ENCODE measurements at regions not wholly inside any gene's neighbourhood (a gene's known extent, or its start where the extent isn't known, plus 50 kb on each side); places are given as distances from the start of the nearest gene placed in this dataset.

DNA sequence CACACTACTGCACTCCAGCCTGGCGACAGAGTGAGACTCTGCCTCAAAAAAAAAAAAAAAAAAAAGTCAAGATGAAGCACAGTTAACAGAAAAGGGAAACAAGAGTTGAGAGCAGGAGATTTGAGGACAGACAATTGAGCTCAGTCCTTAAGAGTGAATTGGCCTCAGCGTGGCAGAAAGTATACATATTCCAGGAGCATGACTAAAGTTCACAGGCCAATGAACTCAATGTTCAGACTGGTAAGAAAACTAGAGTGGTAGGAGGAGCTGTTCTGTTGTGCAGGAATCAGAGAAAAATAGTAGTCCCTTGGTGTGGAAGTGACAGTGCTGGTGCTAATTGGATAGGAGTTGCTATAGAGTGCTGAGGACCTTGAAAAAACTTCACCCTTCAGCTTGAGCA is 60.0 kb downstream of the NRN1 start:
- DNase-seq (ENCODE audit: low spot score): no peak

DNA sequence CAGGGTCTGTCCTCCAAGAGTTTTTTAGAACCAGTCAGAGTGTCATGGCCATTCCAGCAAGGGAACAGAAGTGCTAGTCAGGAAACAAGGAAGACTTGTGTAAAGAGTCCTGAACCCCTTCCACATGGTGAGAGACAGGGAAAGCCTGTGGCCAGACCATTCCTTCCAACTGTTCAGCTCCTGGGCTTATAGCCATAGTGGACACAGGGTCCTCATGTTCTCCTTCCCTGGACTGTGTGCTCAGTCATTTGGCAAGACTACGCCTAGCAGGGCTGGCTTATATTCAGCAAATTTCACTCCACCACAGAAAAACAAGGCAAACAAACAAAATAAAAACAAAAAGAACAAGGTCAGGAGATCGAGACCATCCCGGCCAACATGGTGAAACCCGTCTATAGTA is 60.5 kb downstream of the NRN1 start:
- no peak for DNase-seq (ENCODE audit: low spot score)

DNA sequence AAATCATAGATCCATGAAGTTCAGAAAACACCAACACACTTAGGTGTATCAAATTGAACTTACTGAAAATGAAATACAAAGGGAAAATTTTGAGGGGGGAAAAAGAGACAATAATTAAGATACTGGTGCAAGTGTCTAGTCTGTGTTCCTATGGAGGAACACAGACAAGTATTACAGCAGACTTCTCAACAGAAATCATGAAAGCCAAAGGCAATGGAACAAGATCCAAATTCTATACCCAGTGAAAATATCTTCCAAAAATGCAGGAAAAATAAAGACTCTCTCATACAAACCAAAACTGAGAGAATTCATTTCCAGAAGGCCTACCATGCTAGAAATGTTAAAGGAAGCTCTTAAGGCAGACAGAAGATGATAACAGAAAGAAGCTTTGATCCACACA is 63.1 kb downstream of the NRN1 start:
- no peak for DNase-seq (ENCODE audit: low spot score)

DNA sequence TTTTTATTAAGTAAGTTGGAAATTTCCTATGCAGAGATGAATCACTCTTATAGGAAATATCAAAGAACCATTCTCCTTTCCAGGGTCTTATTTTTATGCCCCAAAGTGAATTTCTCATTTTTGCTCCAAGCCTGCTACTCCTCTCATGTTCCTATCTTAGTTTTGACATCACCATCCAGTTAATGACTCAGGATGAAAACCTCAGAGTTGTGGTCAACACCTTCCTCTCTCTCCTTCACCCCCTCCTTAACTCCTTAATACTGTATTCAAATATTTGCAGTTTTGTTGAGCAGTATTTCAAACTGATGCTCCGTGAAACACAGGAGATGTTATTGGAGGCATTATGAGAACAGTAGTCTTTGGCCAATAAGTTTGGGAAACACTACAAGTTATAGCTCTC is 64.1 kb downstream of the NRN1 start:
- DNase-seq (ENCODE audit: low spot score): no peak

DNA sequence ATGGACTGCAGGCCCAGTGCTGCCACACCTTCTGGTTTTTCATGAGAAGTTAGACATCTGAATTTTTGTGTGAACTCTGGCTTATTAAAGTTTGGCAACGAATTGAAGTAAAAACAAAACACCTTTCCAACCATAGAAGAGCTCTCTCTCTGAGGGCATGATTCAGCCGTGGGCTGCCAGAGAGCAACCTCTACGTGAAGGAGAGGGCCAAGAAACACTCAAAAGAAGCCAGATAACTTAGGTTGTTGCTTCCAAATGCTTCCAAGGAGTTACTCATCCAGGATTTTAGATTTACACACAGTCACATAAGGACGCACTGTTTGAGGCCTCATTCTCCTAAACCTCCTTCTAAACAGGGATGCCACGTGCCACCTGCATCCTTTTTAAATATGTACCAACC is 65.5 kb downstream of the NRN1 start:
- no peak for DNase-seq (ENCODE audit: low spot score)

DNA sequence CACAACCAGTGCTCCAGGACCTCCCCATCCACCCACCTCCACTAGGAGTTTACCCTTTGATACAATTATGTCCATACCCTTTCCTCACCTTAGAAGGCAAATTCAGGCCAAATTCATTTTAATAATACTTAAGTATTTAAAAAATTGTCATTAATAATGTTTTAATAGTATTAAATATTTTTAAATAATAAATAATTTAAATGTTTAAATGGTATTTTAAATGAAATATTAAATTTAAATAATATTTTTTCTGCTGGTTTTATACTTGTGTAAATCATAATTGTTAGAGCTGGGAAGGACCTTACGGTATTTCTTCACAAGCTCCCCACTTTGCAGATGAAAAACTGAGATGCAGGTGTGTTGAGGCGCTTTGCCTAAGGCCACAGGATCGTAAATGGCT is 67.8 kb downstream of the NRN1 start:
- no peak for DNase-seq (ENCODE audit: low spot score)

DNA sequence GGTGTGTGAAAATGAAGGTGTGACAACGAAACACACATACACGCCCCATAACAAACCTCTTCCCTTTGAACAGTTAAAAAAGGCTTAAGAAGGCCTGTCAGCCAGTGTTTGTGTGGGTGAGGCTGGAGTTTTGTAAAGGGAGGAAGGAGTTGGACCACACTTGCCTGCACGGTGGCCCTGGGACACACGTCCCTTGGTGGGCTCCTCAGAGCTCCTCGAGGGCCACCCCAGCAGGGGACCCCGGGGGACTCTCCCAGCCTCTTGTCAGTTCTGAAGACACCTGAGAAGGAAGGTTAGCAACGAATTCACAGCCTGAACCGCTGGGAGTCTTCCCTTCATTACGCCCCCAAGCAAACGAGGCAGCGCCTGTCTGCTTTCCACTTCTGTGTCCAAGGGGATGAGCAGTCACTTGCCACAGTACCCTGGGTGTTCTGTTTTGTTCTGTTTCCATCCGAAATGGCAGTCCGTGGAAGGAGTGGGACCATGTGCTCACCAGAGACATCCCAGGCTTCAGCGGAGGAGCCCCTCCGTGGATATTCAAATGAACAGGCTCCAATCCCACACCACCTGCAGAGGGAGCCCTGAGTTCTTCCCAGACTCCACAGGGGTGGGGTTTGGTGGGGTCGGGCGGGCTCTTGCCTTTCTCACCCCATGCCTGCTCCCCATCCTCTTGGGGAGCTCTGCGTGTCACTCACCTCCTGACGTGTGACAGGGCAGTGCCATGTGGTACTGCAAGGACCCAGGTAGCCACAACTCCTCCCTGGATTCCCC is 68.6 kb downstream of the NRN1 start:
- DNase-seq (ENCODE audit: low spot score): no peak

DNA sequence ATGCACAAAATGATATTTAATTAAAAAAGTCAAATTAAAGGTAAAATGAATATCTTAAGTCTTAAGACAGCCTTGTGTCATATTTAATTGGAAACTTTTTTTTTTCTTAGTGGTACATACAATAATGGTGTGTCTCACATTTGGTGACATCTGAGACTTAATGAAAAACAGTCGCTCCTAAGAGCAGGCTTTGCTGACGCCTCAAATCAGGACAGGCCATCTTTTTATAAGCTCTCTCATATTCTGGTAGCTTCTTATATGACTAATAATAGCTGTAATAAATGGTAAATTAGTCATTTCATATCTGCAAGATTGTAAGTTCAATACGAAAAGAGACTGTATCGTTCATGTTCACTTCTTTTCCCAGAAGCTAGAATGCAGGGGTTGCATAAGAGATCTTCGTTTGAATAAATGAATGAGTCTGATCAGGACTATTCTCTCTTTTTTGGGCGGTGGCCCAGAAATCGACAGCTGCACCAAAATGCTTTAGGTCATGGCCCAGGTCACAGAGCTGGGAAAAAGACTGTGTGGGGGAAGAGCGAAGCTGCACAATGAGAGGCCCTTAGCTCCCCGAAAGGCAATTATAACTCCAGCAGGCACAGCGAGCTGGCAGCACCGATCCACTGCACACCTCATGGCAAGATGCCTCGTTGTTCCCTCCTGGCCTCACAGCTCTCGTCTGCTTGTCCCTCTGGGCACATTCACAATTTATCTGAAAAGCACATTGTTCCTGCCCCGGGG is 69.4 kb downstream of the NRN1 start:
- DNase-seq (ENCODE audit: low spot score): no peak

DNA sequence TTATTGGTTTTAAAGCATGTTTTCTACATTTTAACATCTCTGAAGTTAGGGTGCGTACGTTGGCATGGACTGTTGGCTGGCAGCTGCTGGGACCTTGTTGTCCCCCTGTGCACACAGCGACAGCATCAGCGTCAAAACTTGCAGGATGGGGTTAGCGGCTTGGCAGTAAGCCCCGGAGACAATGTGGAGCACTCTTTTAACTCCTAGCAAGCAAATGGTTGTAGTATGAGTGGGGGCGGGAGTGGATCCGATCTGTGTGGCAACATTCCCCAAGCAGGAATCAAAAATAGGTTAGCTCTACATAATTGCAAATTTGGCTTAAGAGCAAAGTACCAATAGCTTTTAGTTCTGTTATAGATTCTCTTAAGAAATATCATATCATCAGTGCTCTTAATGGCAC is 70.1 kb downstream of the NRN1 start:
- no peak for DNase-seq (ENCODE audit: low spot score)

DNA sequence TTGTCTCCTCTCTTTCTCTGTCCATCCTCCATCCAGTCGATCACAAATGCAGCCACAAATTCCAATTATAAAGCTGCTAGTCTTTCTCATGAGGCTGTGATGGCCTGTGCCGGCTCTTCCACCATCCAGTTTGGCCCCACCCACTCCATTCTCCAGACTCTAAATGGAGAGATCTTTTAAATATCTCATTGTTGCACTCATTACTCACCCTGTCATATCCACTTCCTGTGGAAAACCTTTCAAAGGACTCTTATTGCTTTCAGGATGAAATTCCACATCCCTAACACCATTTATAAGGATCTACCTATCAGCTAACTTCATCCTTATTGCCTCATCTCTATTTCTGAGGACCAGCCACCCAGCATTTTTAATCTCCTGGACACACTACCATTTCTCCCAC is 70.6 kb downstream of the NRN1 start:
- DNase-seq (ENCODE audit: low spot score): no peak

DNA sequence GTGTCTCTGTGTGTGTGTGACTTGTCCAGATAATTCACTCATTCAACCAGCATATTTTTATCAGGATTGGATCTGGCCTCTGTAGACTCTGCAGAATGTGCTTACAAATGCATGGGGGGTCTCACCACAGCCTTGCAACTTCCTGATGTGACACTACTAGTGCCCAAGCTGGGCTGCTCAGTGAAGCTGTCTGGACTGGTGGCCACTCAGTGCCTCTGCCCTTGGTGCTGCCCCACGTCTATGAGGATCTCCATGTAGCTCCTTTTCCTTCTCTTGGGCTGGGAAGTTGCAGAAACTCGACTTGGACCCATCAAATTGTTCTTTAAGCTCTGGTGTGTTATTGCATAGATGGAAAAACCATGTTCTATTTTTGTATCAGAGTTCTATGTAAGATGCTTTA is 75.8 kb downstream of the NRN1 start:
- no peak for DNase-seq (ENCODE audit: low spot score)

DNA sequence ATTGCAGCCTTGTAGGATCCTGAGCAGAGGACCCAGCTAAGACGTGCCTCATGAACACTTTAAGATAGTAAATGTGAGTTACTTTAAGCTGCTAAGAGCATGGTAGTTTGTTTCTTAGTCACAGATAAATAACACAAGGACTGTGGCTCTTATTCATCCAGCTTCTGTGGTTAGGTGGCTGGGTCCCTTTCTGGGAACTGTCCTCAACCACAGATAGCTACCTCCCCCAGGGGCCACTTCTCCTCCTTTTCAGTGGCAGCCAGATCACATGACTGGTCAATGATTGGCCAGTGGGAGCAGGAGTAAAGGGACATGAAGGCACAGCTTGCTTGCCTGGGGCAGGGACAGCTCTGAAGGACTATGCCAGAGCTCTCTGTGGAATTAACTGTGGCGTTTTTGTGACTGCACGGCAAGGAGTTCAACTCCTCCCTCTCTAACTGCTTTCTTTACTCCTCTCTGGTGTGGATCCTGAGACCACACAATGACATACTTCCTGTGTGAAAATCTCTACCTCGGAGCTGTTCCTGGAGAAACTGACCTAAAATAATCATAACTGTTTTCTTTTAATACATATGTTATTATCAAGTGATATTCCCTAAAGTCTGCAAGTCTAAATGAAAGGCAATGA is 76.5 kb downstream of the NRN1 start:
- DNase-seq (ENCODE audit: low spot score): no peak

DNA sequence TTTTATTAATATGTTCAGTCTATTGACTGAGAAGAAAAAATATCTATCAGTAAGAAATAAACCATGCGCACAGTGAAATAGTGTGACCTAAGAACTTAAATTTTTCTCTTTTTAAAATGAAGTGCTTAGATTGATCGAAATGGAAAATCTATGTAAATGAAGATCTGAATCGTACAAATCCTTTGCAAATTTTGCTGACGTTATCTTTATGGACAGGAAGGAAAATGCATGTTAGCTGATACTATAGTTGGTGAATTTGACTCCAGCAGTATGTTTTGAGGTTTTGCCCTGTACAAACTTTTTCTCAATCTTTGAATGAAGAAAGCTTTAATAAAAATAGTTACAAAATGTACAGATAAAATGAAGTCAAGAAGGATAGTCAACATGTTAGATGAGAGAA is 82.9 kb downstream of the NRN1 start:
- no peak for DNase-seq (ENCODE audit: low spot score)

DNA sequence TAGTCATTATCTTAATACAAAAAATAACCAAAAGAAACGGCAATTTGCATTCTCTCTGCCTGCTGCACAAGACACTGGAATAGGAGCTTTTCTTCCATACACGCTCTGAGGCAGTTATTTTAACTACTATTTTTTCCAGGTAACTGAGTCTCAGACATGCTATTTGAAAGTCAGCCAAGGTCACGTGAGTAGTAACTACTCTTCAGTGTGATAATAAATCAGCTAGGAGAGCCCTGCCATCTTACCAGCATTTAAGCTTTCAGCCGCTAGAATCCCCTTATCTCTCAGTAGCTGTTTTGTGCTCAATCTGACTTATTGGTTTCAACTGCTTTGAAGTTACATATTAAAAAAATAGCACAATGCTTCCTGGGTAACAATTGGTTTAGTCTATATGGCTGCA is 84.5 kb downstream of the NRN1 start:
- no peak for DNase-seq (ENCODE audit: low spot score)

DNA sequence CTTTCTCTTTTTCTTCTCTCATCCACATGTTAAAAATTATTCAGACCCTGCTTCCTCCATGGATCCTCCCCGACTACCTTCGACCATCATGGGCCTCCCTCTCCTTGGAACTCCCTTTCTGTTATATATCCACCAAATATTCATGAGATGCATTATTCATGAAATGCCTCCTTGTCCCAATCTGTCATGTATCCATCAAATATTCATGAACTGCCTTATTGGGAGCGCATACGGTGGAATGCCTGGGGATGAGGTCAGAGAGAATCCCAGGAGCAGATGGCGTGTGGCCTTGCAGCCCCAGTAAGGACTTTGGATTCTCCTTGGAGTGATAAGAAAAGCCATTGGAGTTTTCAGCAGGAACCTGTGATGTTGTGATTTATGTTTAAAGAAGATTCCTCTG is 97.0 kb downstream of the NRN1 start:
- DNase-seq (ENCODE audit: low spot score): no peak

DNA sequence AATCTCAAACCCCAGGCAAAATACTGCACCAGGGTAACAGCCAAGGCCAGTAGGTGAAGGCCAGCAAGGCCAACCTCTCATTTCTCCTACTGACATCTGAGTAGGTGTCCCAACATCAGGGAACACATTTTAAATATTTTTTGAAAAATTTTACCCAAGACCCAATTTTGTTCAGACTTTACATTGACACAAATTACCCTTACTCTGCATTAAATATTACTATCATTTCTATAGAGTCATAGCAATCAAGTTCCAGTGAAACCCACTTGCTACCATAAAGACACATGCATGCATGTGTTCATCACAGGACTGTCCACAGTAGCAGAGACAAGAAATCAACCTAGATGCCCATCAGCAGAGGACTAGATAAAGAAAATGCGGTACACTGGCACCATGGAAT is 99.9 kb downstream of the NRN1 start:
- no peak for DNase-seq (ENCODE audit: low spot score)

DNA sequence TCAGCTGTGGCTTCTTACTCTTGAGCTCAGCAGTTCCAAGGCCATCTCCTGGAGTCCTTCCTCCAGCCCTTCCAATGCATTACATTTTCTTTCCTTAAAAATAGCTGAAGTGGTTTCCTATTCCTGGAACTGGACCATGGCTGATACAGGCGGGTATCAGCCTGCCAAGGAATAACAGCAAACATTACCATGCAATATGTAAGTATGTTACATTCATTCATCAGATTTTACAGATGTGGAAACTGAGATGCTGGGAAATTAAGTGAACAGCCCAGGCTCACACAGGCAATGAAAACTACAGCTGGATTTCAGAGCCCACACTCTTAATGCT is 100.4 kb downstream of the NRN1 start:
- no peak for DNase-seq (ENCODE audit: low spot score)

DNA sequence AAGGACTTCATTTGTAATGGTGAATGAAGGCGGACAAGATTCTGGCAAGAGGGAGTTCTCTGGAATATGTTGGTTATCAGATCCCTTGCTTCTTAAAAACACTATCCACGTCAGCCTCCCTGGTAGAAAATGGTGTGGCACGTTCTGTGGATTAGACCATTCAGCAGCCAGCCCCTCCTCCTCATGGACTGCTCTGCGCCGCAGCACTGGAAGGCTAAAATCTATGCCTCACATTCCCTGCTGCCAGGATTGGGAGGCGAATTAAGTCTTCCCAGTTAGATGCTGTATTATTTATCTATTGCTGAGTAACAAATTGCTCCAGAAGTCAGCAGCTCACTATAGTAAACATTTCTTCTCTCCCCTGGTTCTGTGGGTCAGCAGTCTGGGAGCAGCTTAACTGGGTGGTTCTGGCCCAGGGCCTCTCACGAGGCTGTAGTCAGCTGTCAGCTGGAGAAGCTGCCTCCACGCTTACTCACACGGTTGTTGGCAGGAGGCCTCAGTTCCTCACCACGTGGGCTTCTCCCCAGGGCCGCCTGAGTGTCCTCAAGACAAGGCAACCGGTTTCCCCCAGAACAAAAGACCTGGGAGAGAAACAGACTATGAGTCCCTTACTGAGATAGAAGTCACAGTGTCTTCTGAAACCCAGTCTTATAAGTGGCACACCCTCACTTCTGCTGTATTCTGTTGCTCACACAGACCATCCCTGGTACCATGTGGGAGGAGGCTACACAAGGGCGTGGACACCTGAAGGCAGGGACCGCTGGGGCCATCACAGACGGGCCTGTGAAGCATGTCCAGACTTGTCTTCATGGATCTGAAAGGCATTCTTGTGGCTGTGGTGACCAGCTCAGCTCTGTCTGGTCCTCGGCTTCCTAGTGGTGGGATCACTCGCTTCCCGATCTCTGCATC is 101.0 kb downstream of the NRN1 start:
- no peak for DNase-seq (ENCODE audit: low spot score)

DNA sequence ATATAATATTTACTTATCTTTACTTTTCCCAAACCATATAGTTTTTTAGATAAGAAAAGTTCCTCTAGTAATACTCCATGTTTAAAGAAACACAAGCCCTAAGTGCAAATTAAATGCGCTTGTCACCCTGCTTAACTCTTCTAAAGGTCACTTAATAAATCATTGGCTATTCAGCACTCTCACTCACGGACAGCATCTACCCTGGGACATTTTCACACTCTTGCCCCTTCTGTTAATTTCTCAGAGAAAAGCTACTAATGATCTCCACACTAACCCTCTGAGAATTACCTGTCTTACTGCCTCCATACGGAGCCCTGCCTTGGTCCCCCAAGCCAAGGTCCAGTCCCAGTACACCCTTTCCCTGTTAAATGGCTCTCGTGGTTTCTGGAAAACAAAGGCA is 102.2 kb downstream of the NRN1 start:
- DNase-seq (ENCODE audit: low spot score): no peak

DNA sequence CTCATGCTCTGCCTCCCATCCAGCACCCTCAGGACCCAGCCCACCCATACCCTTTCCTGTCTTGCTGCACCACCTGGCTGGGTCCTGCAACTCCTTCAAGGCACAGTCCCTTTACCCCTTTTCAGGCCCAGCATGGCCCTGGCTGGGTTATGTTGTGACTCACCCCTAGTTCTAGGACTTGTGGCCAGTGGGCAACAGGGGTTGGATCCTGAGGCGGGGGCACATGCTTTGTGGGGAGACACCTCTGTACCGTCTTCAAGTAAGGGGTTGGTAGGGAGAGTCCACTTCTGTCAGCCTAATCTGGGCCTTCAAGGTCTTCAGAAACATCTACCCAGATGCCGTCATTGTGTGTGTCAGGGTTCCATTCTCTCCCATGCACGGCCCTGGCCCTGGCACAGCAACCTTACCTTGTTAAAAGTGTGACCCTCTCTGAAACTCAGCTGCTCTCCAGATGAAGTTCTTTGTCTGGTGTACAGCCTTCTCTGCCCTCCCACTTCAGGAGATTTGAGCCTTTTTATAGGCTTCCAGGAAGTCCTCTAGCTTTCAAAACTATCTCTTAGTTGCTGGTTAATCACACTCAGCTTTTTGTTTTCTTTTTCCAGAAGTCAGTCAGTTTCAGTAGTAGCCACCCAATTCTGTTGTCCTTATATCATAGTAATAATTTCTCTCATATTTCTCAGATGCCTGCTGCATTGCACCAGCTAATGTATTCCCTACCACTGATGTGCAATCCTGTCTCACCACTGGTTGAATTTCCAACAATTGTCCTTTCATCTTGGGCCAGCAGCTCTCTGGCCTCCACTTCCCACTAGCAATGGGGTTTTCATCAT is 107.3 kb downstream of the NRN1 start:
- no peak for DNase-seq (ENCODE audit: low spot score)

DNA sequence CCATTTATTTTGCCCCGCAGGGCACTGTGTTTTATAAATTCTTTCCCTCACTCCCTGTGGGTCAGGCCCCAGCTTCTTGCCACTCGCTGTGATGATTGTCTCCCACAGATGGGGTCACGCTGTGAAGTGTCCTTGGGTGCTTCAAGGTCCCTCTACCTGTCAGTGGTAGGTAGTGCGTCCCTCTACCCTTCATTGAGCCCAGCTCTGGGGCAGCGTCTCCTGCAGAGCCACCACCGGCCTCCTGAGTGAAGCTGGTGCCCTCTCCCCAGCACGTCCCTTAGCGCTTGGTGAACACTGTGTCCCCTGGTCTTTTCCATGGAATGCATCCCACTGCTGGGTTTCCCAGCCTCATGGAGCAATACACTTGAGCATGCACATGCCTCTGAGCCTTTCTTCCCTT is 108.2 kb downstream of the NRN1 start:
- DNase-seq (ENCODE audit: low spot score): no peak

All from HT-29 (cell line).